ENCODE measurements at regions not wholly inside any gene's neighbourhood (a gene's known extent, or its start where the extent isn't known, plus 50 kb on each side); places are given as distances from the start of the nearest gene placed in this dataset.

GRCh38 chr5:58122848-58123392 is 337.0 kb downstream of the PLK2 start:
- H3K9me3 ChIP-seq, result no peaks in the 10 kb centered on the region
- H3K27me3 ChIP-seq, result no peaks in the 10 kb centered on the region
- DNase-seq (ENCODE audit: low spot score in 2 of 2), result no peak
- intact Hi-C loops (cut with DNase I), result no loop called here
- H3K27ac ChIP-seq, result no peak overlapping the region
- H3K36me3 ChIP-seq, result no peaks in the 10 kb centered on the region
- TF ChIP-seq, protein P1, sequence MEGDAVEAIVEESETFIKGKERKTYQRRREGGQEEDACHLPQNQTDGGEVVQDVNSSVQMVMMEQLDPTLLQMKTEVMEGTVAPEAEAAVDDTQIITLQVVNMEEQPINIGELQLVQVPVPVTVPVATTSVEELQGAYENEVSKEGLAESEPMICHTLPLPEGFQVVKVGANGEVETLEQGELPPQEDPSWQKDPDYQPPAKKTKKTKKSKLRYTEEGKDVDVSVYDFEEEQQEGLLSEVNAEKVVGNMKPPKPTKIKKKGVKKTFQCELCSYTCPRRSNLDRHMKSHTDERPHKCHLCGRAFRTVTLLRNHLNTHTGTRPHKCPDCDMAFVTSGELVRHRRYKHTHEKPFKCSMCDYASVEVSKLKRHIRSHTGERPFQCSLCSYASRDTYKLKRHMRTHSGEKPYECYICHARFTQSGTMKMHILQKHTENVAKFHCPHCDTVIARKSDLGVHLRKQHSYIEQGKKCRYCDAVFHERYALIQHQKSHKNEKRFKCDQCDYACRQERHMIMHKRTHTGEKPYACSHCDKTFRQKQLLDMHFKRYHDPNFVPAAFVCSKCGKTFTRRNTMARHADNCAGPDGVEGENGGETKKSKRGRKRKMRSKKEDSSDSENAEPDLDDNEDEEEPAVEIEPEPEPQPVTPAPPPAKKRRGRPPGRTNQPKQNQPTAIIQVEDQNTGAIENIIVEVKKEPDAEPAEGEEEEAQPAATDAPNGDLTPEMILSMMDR (IDR thresholded peaks at IDR 0.05), result no peak
- H3K4me3 ChIP-seq, result no peak overlapping the region
- H3K4me1 ChIP-seq, result peaks cover 5 to 21% of the 10 kb centered on the region in 2 donors

DNA sequence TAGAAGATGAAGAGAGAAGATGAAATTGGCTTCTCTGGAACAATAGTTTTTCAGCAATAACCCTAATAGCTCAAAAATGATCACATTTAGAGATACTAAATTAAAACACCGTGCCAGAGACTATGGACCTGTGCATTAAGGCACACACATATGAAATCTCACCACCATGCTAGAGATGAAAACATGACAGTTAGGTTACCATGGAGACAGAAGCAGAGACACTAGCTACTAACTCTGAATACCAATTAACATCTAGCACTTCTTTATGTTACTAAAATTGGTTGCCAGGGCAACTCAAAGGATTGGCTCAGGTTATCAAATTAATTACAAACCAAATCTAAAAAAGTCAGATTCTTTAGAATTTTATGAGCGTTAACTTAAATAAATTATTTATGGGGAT is 337.7 kb downstream of the PLK2 start:
- H3K4me3 ChIP-seq, result no peak overlapping the region
- TF ChIP-seq, protein P1 (IDR thresholded peaks at IDR 0.05), result no peak
- DNase-seq (ENCODE audit: low spot score in 2 of 2), result no peak
- H3K27me3 ChIP-seq, result no peaks in the 10 kb centered on the region
- peaks cover 5 to 21% of the 10 kb centered on the region in 2 donors for H3K4me1 ChIP-seq
- no peaks in the 10 kb centered on the region for H3K9me3 ChIP-seq
- intact Hi-C loops (cut with DNase I), result no loop called here
- no peak overlapping the region for H3K27ac ChIP-seq
- no peaks in the 10 kb centered on the region for H3K36me3 ChIP-seq

GRCh38 chr5:58121391-58121790 is 338.5 kb downstream of the PLK2 start:
- Histone ChIP-seq H3K9me3 (no peaks in the 10 kb centered on the region), H3K4me1 (peaks cover 5 to 14% of the 10 kb centered on the region in 2 donors), H3K27ac (no peak overlapping the region), H3K27me3 (no peaks in the 10 kb centered on the region), H3K4me3 (no peak overlapping the region), H3K36me3 (no peaks in the 10 kb centered on the region)
- TF ChIP-seq, protein P1 (IDR thresholded peaks at IDR 0.05), result no peak
- intact Hi-C loops (cut with DNase I), result no loop called here
- DNase-seq (ENCODE audit: low spot score in 2 of 2), result no peak

DNA sequence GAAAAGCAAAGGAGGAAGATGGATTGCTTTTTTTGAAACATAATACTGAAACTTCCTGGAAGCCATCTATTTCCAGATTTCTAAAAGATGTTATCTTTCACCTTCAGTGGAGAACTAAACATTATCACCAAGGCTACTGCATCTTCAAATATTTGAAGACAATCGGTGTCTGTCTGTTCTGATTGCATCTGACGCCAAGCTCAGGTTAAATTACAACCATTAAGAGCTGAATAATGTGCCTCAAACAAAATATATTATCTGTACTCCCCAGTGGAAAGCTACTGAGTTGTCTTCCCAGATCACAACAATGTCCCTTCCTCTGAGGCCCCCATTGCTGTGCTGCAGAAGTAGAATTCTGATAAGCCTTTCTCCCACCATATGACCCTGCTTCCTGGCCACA is 342.3 kb downstream of the PLK2 start:
- Histone ChIP-seq H3K36me3 (no peaks in the 10 kb centered on the region), H3K4me1 (no peaks in the 10 kb centered on the region), H3K27ac (no peak overlapping the region), H3K27me3 (no peaks in the 10 kb centered on the region), H3K4me3 (no peak overlapping the region), H3K9me3 (no peaks in the 10 kb centered on the region)
- TF ChIP-seq, protein P1 (IDR thresholded peaks at IDR 0.05), result no peak
- DNase-seq (ENCODE audit: low spot score in 2 of 2), result no peak
- intact Hi-C loops (cut with DNase I), result no loop called here

- H3K9me3 ChIP-seq, result no peaks in the 10 kb centered on the region
- H3K4me3 ChIP-seq, result no peak overlapping the region
- peaks cover 0 to 3% of the 10 kb centered on the region in 2 donors for H3K4me1 ChIP-seq
- no peak overlapping the region for H3K27ac ChIP-seq
- intact Hi-C loops (cut with DNase I), result no loop called here
- H3K36me3 ChIP-seq, result no peaks in the 10 kb centered on the region
- no peaks in the 10 kb centered on the region for H3K27me3 ChIP-seq
- TF ChIP-seq, protein P1 (IDR thresholded peaks at IDR 0.05), result no peak
- no peak for DNase-seq (ENCODE audit: low spot score in 2 of 2)
These were observed 343.5 kb downstream of the PLK2 start for GRCh38 chr5:58116346-58116745.

GRCh38 chr5:58115811-58116210 is 344.1 kb downstream of the PLK2 start:
- Histone ChIP-seq H3K9me3 (no peaks in the 10 kb centered on the region), H3K27me3 (no peaks in the 10 kb centered on the region), H3K4me3 (no peak overlapping the region), H3K36me3 (no peaks in the 10 kb centered on the region), H3K4me1 (peaks cover 0 to 4% of the 10 kb centered on the region in 2 donors), H3K27ac (no peak overlapping the region)
- TF ChIP-seq, protein P1 (IDR thresholded peaks at IDR 0.05), result no peak
- intact Hi-C loops (cut with DNase I), result no loop called here
- no peak for DNase-seq (ENCODE audit: low spot score in 2 of 2)
